ENCODE measurements at regions not wholly inside any gene's neighbourhood (a gene's known extent, or its start where the extent isn't known, plus 50 kb on each side); places are given as distances from the start of the nearest gene placed in this dataset.
"Not testable (repeated sequence)": the region's sequence is repeated elsewhere in the genome, so short reads cannot be mapped to it uniquely, and the experiment has no call there.

DNA sequence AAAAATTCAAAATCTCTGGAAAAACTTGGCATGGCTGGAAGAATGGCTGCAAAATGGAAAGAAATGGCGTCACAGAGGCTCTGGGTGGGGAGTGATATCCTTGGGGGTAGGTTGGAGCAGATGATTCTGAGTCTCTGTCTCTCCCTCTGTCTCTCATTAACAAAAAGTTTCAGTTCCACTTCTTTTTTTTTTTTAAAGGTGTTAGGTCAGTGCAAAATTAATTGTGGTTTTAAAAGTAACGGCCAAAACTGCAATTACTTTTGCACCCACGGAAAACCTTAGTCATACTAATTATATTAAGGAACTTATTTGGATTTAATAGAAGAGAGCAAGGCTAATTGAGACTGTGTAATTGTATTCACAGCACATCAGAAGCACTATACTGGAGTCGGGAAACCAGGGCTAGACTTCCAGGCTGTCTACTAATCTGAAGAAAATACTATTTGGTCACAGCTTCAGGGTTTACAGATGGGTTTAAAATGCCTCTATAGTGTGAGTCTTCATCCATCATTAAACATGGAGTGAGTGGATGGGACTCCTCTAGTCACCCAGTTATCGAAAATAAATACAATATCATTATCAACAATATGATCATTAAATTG is 289.1 kb upstream of the PLD5 start:
- no peak for DNase-seq

DNA sequence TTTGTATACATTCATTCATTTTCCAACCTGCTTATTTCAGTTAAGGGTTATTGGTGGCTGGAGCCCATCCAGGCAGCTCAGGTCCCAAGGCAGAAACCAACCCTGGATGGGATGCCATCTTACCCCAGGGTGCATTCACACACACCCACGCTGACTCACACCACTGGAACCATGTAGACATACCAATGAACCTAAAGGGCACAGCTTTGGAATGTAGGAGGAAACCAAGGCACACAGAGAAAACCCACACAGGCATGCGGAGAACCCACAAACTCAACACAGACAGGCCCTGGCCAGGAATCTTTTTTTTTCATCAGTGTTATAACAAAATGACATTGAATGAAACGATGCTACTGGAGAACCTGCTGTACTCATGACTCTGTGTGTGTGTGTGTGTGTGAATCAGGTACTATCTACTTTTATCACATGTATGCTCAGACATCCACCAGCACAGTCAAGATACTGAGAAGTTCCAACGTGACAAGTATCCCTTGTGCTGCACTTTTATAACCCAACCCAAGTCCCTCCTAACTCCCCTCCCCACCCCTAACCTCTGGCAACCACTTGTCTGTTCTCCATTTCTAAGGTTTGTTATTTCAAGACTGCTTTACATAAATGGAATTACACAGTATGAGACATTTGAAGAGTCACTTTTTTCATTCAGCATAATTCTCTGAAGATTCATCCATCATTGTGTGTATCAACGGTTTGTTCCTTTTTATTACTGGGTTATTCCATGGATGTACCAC is 286.8 kb upstream of the PLD5 start:
- no peak for DNase-seq

DNA sequence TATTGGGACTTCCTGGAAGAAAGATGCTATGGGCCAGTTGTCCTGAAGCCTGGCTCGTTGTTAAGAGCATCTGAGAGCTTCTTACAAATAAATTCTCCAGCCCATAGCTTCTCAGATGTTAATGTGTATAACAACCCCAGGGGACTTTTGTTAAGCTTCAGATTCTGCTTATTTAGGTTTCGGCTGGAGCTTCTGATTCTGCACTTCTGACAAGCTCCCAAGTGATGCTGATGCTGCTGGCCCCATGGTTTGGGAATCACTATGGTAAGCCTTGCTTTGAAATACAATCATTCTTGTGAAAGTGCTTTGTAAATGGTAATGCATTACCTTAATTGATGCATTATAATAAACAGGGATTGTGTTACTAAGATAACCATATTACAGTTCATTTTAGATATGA is 281.8 kb upstream of the PLD5 start:
- no peak for DNase-seq

- DNase-seq = not testable (repeated sequence)
Measured at GRCh38 chr1:242805360-242805759, 280.9 kb upstream of the PLD5 start.

- DNase-seq = no peak
Measured at GRCh38 chr1:242802973-242803372, 278.5 kb upstream of the PLD5 start.

- no peak for DNase-seq
Measured at GRCh38 chr1:242800521-242800920, 276.0 kb upstream of the PLD5 start.

GRCh38 chr1:242797856-242798255 is 273.4 kb upstream of the PLD5 start:
- no peak for DNase-seq

DNA sequence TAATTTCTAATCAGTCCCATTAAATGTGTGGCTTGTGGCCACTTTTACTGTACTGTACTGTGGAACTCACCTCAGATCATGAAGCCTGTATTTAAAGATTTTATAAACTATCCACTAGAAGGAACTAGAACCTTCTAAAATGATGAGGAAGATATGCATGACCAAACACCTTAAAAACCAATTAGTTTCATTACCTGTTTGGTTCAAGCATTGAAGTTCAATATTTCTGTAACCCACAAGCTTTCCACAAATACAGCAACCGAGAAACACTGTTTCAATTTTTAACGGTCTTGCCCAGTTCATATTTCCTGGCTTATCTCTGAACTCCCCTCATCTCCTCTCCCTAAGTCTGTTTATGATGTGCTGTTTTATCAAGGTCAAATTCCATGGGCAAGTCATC is 264.3 kb upstream of the PLD5 start:
- DNase-seq = no peak

DNA sequence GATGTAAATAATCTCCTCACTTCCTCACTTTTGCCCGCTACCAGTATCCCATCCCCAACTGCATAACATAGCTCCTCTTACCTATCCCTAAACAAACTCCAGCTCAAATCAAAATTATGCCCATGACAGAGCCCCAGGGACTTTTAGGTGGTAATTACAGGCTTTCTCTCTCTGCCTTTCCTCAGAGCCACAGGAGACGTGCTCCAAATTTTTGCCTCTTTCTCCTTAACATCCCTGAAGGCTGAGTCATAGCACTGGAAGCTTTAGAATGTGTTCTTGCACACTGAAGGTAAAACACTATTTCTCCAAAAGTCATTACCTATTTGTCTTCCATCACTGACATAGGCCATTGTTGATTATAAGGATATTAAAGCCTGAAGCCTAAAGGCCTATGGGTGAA is 263.5 kb upstream of the PLD5 start:
- DNase-seq = no peak

DNA sequence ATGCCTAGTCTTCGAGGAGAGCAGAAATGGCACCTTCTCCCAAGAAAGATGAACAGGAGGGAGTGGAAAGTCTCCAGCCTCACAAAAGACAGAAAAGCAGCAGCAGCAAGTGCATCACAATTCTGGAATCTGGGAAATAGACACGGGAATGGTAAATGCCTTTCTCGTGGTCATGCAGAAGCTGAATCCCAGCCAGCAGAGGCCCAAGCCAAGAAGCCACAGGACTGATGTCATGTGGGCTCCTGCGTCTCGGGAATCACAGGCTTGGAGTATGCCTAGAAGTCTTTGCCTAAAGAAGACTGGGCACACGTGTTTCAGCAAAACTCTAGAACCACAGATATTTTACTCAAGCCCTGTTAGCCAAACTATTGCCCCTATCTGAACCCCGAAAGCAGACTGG is 260.3 kb upstream of the PLD5 start:
- DNase-seq = peak in 9 of 58 donors; percentile 0 to 44 (median 3)

DNA sequence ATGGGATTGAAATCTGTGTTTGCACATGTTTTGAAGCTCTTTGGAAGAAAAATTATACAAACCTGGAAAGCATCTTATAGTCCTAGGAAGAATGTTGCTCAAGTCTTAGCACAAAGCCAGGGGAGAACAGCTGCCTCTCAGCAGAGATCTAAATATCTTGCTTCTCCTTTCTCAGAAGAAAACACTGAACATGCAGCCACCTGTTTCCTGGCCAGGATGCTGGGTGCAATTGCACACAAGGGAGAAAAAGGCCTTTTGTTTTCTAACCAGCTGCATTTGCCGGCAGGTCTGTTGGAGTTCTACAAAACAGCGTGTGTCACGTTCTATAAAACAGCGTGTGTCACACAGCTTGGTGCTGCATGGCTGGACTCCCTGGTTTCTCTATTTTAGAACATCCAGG is 259.6 kb upstream of the PLD5 start:
- peak in 7 of 58 donors; percentile 2 to 18 (median 4) for DNase-seq

DNA sequence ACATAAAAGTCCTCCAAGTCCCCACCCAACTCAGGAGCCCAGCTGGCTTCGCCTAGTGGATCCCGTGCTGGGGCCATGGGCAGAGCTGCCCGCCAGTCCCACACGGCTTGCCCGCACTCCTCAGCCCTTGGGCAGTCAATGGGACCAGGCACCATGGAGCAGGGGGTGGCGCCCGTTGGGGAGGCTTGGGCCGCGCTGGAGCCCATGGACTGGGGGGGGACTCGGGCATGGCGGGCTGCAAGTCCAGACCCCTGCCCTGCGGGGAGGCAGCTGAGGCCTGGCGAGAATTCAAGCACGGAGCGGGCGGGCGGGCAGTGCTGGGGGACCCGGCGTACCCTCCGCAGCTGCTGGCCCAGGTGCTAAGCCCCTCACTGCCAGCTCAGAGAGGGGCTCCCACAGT is 249.8 kb upstream of the PLD5 start:
- no peak for DNase-seq

DNA sequence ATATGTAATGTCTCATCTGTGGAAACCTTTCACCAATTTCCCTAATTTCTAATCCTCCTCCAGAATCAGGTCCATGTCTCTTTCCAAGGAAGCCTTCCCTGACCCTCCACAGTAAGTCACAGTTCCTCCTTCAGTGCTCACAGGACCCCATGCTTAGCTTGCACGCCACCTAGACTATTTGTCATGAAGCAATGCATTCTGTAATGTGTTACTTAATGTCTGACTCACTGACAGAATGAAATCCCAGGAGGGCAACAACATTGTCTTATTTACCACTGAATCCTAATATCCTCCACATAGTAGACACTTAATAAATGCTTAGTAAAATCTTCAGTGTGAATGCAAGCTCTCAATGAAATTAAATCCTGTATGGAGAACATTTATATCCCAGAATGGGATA is 245.9 kb upstream of the PLD5 start:
- no peak for DNase-seq

- no peak for DNase-seq
Measured at GRCh38 chr1:242764161-242764560, 239.7 kb upstream of the PLD5 start.

GRCh38 chr1:242761556-242761955 is 237.1 kb upstream of the PLD5 start:
- no peak for DNase-seq

- DNase-seq = no peak
Measured at GRCh38 chr1:242754926-242755325, 230.4 kb upstream of the PLD5 start.

- no peak for DNase-seq
Measured at GRCh38 chr1:242754125-242754524, 229.6 kb upstream of the PLD5 start.

DNA sequence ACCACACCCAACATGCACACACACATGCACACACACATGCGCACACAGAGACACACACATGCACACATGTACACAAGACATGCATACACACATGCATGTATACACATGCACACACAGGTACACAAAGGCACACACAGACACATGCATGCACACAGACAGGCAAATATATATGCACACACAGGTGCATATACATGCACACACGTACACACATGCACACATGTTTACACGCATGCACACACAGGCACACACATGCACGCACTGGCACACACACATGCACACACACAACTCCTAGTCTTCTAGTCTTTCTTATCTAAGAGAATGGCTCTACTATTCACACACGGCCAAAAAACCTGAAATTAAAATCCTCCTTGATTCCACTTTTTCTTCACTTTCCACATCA is 222.7 kb upstream of the PLD5 start:
- no peak for DNase-seq

GRCh38 chr1:242745079-242745478 is 220.6 kb upstream of the PLD5 start:
- no peak for DNase-seq

DNA sequence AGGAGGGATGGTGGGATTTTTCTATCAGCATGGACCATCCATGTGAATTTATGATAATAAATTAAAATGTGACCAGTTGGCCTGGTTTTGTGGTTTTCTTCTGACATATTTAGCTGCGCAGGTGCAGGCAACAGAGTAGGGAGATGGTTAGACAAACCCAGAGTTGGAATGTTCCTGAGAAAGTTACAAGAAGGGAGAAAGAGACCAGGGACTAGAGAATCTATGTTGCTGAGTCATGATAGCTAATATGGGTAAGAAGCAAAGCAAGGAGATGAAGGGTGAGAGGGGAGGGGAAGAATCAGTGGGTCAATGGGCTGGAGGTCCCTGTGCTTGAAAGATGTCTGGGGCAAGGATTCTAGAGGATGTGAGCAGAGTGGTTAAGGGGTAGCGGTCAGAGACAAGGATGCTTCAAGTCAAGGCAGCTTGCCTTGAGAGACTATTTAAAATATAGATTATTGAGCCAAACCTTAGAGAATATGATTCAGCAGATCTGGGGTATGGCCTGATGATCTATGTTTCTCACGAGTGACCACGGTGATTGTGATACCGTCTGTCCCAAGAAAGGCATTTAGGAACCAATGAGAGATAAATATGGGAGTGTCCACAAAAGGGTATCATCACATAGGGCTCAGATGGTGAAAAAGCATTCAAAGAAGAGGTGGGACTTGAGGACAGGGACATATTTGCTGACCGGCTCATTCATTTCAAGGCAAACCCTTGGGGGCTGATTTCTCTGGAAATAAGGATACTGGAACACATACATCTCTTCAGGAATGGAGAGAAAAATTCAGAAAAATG is 219.7 kb upstream of the PLD5 start:
- no peak for DNase-seq

GRCh38 chr1:242738702-242739645 is 214.5 kb upstream of the PLD5 start:
- peak in 1 of 58 donors; percentile 2 for DNase-seq
